HG02678 (cell line): ENCODE measurements at regions not wholly inside any gene's neighbourhood (a gene's known extent, or its start where the extent isn't known, plus 50 kb on each side); places are given as distances from the start of the nearest gene placed in this dataset.

ENCODE experiments used
- ATAC-seq: cut with Tn5 transposase; IDR thresholded peaks from one replicate; pipeline ENCODE4 v1.9.1; 2021; ENCODE audit warnings: mild to moderate bottlenecking, moderate library complexity; ENCODE audit not compliant: unreplicated experiment

DNA sequence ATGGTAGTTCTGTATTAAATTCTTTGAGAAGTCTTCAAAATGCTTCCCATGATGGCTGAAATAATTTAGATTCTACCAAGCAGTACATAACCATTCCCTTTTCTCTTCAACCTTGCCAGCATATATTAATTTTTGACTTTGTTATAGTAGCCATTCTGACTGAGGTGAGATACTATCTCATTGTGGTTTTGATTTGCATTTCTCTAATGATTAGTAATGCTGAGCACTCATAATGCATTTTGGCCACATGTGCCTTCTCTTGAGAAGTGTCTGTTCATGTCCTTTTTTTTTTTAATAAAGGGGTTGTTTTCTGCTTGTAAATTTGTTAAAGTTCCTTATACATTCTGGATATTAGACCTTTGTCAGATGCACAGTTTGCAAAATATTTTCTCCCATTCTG lies 173.9 kb downstream of the CALCRL start:
- no peak for ATAC-seq

DNA sequence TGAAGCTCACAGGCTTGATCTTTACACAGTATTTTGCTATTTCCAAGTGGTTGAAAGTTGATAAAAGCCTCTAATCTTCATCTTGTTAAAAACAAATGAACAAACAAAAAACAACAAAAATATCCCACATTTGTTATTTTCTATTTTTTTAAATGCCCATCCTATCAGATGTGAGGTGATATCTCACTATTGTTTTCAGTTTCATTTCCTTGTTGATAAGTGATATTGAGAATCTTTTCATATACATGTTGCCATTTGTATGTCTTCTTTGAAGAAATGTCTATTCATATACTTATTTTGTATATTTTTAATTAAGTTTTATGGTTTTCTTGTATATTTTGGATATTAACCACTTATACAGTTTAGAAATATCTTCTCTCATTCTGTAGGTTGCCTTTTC lies 175.8 kb downstream of the CALCRL start:
- ATAC-seq, result no peak

DNA sequence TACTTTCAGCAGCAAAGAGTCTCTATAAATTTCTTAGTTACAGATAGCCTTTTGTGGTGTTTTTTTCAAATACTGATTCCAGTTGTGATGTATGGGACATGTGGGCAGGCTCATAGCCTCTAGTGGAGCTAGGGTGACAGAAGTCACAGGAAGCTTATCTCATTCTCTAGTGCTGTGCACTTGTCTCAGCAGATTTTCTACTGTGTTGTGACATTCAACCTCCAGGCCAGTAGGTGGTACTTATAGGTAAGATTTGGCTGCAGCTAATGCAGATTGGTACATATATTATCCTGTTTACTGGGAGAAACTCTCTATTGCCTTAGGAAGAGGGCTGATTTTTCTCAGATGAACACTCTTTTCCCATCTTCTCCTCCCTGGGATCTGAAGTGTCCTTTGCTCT lies 176.2 kb downstream of the CALCRL start:
- no peak for ATAC-seq

DNA sequence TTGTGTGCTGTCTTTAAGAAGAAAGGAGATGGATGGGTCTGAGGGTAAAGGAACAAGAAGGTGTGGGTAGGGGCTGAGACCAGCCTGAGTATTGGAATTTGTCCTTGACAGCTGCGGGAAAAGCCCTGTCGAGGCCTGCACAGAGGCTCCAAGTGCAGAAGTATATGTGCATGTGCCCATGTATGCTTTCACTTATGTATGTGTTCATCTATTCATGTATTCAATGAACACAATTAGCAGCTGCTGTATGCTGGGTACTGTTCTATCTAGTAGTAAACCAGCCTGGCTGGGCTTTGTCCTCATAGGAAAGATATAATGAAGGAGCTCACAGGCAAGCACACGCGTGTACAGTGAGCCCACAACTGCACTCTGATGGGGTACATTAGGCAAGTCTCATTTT lies 181.4 kb downstream of the CALCRL start:
- ATAC-seq, result no peak

DNA sequence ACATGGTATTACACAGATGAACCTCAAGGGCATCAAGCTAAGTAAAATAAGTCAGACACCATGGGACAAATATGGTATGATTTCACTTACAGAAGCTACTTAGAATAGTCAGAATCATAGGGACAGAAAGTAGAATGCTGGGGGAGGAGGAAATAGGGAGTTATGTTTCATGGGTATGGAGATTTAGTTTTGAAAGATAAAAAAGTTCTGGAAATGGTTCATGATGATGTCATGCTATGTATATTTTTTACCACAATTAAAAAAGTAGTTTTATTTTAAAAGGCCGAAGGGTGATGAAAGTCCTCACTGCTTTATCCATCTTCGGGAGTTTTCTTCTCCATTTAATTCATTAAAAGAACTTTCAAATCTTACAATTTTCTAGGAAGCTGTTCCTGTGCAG lies 181.9 kb downstream of the CALCRL start:
- no peak for ATAC-seq

DNA sequence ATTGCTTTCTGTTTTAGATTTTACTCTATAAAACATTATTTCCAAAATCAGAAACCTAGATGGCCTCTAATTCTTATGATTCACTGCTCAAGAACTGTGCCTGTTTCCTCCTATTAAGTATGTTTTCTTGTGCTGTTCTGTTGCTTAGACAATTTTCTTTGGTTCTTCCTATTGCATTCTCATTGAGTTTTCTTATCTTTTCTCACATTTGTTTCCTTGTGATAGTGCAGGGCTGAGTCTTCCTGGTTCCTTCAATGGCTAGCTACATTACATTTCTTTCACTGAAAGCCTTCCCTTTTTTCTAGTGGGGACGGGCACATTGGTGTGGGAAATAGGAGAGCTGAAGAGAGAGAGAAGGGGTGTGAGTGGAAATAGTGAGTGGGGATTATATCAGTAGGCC lies 183.4 kb downstream of the CALCRL start:
- ATAC-seq, result no peak

DNA sequence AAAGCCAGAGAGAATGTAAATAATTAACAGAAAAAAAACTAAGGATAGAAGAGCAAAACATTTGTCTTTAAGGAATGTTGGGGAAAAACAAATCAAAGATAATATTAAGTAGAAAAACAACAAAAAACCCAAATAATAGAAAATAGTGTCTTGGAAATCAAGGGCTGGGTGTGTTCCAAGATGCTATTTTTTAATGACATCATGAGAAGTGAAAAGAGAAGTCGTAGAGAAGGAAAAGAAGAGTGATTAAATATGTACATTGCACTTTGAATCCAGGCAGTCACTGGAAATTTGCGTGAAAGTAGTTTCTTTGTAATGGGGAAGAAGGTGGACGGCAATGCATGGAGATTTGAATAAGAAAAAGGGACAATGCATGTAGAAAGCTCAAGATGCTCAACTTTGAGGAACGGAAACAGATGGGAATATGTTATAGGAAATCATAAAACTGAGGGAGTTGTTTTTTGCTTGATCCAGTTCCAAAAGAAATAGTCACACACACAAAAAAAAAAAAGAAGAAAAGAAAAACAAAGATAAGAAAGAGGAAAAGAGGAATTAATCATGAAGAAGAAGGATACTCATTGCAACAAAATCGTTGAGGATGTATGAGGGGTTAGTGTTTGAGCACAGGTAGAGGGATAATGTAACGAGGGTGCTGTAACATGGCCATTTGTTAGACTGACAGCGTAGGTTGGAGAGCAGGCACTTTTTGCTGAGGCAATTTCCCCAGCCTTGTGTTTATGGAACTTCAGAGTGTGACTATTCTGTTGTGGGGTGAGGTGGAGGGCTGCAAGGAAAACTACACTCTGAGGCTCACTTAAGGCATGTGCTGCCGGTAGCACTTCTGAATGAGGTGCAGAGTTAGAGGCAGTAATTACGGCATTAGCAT lies 184.1 kb downstream of the CALCRL start:
- ATAC-seq, result no peak

DNA sequence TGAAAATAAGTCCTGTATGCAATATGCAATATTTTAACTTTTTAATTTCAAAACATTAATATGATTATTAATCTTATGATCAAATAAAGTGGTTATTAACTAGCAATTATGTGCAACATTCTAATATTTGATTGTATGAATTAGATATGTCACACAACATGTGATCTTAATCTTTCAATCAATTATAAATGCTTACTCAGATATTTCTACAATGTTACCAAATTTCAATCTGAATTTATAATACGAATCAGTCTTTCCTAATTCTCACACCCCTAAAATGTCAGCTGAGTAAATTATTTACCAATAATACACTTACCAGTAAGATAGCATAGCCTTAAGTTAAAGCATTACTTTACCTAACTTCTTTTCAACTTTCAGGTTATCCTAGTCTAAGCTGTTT lies 186.3 kb downstream of the CALCRL start:
- no peak for ATAC-seq

DNA sequence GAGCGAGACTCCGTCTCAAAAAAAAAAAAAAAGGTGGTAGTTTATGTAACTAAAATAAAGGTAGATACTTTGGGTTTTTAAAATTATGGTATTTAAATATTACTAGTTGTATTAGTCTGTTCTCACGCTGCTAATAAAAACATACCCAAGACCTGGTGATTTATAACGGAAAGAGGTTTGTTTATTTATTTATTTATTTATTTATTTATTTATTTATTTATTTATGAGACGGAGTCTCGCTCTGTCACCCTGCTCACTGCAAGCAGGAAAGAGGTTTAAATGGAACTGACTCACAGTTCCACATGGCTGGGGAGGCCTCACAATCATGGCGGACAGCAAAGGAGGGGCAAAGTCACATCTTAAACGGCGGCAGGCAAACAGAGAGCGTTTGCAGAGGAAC lies 196.0 kb downstream of the CALCRL start:
- no peak for ATAC-seq

DNA sequence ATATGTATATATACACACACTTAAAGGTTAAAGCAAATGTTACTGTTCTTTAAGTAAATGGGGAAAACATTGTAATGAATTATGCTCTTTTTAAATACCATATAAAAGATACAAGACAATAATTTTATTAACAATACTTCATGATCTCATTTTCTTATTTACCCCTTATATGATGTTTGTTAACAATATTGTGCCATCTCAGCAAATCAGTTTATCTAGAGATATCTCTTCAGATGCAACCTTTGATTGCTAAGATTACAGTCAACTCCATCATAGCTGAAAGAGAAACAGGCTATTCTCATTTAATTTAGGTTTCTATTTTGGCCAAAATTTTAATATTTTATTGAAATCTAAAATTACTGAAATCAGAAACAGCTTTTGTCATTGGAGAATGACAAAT lies 197.9 kb downstream of the CALCRL start:
- no peak for ATAC-seq

DNA sequence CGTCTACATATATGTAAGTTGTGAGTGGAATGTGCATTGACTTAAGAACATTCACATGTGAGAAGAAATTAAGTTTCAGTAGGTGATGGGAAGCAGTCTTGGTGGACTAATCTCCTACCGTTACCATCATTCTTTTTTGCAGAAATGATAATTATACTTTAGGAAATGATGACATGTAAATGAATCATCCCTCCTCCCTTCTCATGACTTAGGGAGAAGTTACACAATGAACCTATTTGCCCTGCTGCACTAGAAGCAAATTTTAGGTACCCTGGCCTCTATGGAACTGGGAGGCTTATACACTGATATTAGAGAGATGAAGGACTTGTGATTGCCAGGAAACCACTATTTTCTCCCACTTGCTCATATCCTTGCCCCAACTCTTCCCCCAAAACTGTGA lies 214.2 kb downstream of the CALCRL start:
- ATAC-seq, result no peak

DNA sequence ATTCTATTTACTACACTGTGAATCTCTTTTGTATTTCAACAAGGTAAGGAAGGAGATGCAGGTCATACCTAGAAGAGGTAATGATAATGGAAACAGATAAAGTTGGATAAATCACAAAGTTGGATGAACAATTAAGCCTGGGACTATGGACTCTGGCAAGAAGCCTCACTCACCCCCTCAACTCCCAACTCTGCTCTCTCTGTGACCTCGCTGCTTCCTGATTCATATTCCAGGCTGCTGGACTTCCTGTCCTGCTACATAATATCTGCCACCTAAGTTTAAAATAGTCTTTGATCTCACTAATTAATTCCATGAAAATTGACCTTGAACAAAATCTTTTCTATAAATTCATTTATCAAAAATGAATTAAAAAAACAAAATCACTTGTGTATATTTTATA lies 215.3 kb downstream of the CALCRL start:
- no peak for ATAC-seq

DNA sequence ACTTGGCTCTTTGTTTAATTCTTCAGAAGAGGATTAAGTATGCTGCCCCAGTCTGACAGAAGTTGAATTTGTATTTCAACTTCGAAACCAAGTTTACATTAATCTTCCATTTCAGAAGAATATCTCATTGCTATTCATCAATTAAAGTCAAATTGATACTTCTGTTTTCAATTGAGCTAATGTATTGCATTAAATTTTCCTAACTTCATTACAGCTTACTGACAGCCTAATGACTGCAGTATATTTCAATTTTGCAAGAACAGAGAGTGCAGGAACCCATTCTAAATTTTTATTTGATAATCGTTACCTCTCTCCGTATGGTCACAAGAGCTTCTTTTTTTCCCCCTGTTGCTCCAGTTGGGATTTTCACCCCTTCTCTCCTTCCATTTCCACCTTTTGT lies 218.0 kb downstream of the CALCRL start:
- no peak for ATAC-seq

DNA sequence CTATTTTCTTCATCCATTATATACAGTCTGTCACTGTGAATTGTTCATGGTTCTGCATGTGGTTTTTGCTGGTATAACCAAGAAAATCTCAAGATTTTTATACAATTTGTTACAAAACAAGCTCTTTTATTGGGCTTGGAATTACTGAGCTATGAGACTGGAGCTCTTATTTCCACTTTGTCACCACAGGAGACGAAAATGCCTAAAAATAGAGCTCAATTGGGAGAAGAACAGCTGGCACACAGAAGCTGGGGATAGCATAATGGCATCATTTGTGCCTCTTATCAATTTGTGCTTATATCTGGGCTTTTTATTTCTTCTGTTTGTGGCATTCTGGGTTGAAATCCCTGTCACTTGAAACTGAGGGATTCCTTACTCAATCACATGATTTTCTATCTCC lies 219.1 kb downstream of the CALCRL start:
- no peak for ATAC-seq

DNA sequence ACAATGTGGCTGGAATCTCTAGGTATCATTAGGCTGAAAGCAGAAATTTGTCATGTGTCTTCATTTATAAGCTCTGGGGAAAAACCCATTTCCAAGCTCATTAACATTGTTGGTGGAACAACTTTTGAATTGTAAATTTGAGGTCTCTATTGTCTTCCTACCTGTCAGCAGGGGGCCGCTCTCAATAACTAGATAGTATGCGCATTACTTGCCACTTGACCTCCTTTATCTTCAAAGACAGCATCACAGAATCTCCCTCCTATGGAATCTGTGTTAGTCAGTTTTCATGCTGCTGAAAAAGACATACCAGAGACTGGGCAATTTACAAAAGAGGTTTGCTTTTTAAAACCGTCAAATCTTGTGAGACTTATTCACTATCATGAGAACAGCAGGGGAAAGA lies 223.1 kb downstream of the CALCRL start:
- no peak for ATAC-seq

DNA sequence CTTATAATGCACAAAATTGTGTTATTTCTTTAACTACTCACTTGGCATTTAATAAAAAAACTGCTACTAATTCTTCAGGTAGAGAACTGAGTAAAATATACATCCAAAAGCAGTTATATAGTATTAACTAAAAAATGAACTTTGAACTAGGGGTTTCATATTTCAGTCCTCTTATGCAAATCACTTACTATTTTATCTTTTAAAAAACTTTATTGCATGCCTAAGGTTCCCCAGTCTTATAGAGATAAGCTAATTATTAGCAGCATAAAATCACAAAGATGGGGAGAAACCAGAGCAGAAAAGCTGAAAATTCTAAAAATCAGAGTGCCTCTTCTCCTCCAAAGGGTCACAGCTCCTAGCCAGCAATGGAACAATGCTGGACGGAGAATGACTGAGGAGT lies 228.0 kb downstream of the CALCRL start:
- no peak for ATAC-seq

DNA sequence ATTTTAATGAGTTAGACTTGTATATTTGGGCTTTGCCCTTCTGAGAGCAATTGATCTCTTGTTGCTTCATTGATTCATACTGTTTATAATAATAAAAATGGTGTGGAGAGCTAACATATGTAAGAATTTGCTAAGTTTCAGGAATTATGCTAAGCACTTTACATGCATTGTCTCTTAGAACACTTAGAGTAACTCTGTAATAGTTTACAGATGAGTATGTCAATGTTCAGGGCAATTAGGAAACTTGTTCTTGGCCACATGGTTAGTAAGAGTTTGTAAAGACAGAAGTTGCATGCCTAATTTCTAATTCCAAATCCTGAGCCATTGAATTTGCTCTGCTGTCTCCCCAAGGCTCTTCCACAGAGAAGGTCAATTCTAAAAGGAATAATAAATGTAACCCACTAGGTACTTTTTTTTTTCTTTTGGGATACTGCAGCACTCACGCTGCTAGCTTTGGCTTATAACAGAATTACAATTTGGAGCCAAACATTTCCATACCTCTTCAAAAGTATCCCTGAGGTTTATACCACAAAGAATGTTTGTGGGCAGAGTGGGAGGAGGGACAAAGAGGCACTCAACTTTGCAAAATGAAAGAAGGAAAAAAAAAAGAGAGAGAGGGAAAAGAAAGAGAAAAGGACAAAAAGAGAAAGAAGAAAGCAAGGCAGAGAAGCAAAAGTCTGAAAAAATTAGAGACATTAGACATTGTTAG lies 232.4 kb downstream of the CALCRL start:
- no peak for ATAC-seq

DNA sequence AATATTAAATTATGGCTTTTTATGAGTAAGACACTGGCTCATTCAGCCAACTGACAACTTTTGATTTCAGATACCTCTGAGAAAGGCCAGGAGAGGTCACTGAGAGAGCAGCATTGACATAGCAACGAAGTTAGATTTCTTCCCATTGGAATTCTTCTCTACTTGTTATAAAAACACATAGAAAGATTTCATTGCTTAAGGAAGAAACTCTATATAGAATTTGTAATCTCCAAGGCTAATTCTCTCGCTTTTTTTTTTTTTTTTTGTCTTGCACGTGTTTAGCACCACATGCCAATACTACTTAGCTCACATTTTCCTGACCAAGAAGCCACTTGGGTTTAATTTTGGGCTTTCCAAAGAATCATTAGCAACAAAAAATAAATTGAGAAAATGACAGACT lies 233.7 kb downstream of the CALCRL start:
- ATAC-seq, result no peak

DNA sequence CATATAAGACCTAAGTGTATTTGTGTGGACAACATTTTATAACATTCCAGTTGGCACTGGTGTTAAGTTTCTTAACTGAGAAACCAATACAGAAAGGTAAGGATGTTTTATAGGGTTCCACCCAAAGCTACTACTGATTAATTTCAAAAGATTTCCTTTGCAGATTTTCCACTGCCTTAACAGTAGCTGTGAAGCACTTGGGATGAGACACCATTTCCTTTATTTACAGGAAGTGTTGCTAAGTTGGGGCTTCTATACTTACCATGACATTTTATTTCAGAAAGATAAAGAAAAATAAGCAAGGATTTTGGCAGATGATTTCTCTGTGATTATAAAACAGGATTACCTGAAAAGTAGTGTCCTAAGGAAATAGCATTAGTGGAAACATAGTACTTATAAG lies 234.3 kb downstream of the CALCRL start:
- ATAC-seq, result no peak

DNA sequence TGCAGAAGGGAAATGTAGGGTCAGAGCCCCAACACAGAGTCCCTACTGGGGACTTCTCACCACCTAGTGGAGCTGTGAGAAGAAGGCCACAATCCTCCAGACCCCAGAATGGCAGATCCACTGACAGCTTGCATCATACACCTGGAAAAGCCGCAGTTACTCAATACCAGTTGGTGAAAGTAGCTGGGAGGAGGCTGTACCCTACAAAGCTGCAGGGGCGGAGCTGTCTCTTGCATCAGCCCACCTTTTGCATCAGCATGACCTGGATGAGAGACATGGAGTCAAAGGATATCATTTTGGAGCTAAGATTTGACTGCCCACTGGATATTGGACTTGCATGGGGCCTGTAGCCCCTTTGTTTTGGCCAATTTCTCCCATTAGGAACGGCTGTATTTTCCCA lies 237.3 kb downstream of the CALCRL start:
- ATAC-seq, result no peak

DNA sequence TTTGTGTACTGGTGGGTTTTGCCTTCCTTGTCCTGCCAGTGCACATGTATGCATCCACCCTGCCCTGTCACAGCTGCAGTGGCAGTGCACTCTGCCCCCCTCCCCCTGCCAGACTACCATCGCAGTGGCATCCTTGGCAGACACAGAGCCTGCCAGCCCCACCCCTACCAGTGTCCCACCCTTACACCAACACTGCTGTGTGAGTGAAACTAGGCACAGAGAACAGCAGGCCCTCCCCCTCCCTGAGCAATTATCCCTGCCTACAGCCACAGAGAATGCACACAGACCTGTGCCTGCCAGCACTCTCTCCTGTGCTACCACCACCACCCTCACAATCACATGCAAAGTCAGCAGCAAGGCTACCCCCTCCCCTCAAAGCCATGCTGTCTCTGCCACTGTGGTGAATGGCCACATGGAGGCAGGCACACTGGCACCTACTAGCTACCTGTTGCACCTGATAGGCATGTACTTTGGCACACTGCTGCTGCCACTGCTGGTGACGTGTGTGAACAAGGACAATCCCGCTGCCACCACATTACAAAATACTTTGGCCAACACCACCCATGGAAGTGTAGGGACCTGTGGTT lies 239.8 kb downstream of the CALCRL start:
- no peak for ATAC-seq

DNA sequence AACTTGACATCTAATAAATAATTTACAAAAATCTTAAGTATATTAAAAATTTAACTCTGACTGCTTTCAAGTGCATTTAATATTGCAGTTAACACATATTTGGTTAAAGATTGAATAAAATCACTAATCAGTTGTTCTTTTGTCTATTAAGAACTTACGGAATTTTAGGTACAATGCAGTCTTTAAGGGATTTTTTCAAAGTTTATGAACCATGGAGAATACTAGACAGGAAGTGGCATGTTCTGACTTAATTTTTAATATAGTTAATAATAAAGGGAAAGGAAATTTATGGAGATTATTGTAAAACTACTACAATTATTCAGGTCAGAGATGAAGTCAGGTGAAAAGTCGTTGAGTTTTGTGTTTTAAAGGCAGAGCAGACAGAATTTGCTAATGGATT lies 240.9 kb downstream of the CALCRL start:
- no peak for ATAC-seq
